Spleen (tissue), 7 donors: ENCODE measurements at regions not wholly inside any gene's neighbourhood (a gene's known extent, or its start where the extent isn't known, plus 50 kb on each side); places are given as distances from the start of the nearest gene placed in this dataset.
"Not testable (repeated sequence)": the region's sequence is repeated elsewhere in the genome, so short reads cannot be mapped to it uniquely, and the experiment has no call there.

ENCODE experiments used
- CTCF ChIP-seq, 11 experiments: fragments of 200-600 bp in 7 of 11; fragments of 450-650 bp in 4 of 11; sonication (generic) in 4 of 11; IDR thresholded peaks in 8 of 11; conservative IDR thresholded peaks in 3 of 11; 1 replicate in 7 of 11; 2 replicates in 4 of 11; pipeline versions ENCODE4 v1.4.0 to v1.8.0; 2016 to 2021; ENCODE audit warnings: antibody characterized with exemption in 11 of 11, inconsistent platforms in 4 of 11, mild to moderate bottlenecking in 1 of 11
- POLR2AphosphoS5 ChIP-seq, 3 donors: sonication (generic); formaldehyde crosslinking; IDR thresholded peaks; one replicate each; pipeline ENCODE4 v1.5.1; 2017; ENCODE audit warnings: antibody characterized with exemption in 3 of 3
- donor health status: DM: no; HTN: no; CAD: no; lungs with moderate emphysema.
- donor health status: DM: no; HTN: no; CAD: no.
- donor health status: DM: no; HTN: no; CAD: no.

DNA sequence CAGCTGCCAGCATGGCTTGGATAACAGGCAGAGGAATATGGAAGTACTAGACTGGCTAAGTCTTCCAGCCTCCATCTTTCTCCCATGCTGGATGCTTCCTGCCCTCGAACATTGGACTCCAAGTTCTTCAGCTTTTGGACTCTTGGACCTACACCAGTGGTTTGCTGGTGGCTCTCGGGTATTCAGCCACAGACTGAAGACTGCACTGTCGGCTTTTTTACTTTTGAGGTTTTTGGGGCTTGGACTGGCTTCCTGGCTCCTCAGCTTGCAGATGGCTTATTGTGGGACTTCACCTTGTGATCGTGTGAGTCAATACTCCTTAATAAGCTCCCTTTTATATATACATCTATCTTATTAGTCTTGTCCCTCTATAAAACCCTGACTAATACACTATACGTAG, 667.6 kb upstream of the NRG3 start:
- not testable (repeated sequence) for TF ChIP-seq CTCF (IDR thresholded peaks at IDR 0.05 in 8 of 11, conservative IDR thresholded peaks at IDR 0.05 in 3 of 11); POLR2AphosphoS5 (IDR thresholded peaks at IDR 0.05)
